Common myeloid progenitor, CD34-positive (primary cell): ENCODE measurements at regions not wholly inside any gene's neighbourhood (a gene's known extent, or its start where the extent isn't known, plus 50 kb on each side); places are given as distances from the start of the nearest gene placed in this dataset.

Experiments used
- CTCF ChIA-PET: fragments of 350-600 bp; sonication (Branson Sonifier 250); formaldehyde crosslinking; loops from one replicate; lab custom pipeline; 2021; ENCODE audit warnings: antibody characterized with exemption; lab: Charles Lee
- POLR2A ChIA-PET: fragments of 350-600 bp; sonication (Branson Sonifier 250); formaldehyde crosslinking; loops from one replicate; lab custom pipeline; 2021; ENCODE audit warnings: antibody characterized with exemption; lab: Charles Lee
- DNase-seq, 3 donors: peaks; one replicate each; pipeline versions ENCODE4 v3.0.0 to v3.0.0-alpha.2; 2013
- H3K27ac ChIP-seq, 2 experiments: 1 replicate in 1 of 2; 2 replicates in 1 of 2; pipeline ENCODE4 v1.7.0; 2013; ENCODE audit warnings: inconsistent platforms in 2 of 2, low read length in 2 of 2, mild to moderate bottlenecking in 2 of 2, low read depth in 1 of 2, moderate library complexity in 1 of 2; ENCODE audit not compliant: severe bottlenecking in 2 of 2, insufficient read depth in 1 of 2, poor library complexity in 1 of 2
- H3K27me3 ChIP-seq, 5 experiments: replicated peaks in 2 of 5; 1 replicate in 3 of 5; 2 replicates in 2 of 5; pipeline versions ENCODE4 v1.6.1 to v1.7.0; 2013; ENCODE audit warnings: low read length in 4 of 5, mild to moderate bottlenecking in 2 of 5, moderate library complexity in 2 of 5, inconsistent platforms in 1 of 5; ENCODE audit not compliant: insufficient read depth in 5 of 5, control insufficient read depth in 4 of 5
- H3K36me3 ChIP-seq, 4 experiments: 1 replicate in 2 of 4; 2 replicates in 2 of 4; pipeline versions ENCODE4 v1.6.1 to v1.7.0; 2013; ENCODE audit warnings: low read length in 3 of 4, control low read depth in 1 of 4, mild to moderate bottlenecking in 1 of 4; ENCODE audit not compliant: control insufficient read depth in 4 of 4, insufficient read depth in 4 of 4
- H3K4me1 ChIP-seq, 4 experiments: 1 replicate in 3 of 4; 2 replicates in 1 of 4; pipeline versions ENCODE4 v1.6.1 to v1.7.1; 2013; ENCODE audit warnings: low read length in 3 of 4, mild to moderate bottlenecking in 3 of 4, control low read depth in 1 of 4, inconsistent platforms in 1 of 4, moderate library complexity in 1 of 4; ENCODE audit not compliant: control insufficient read depth in 4 of 4, insufficient read depth in 4 of 4; ENCODE audit errors: control extremely low read depth in 1 of 4
- H3K4me3 ChIP-seq, 7 experiments: 1 replicate in 4 of 7; 2 replicates in 3 of 7; pipeline versions ENCODE4 v1.5.1 to v1.7.0; 2013; ENCODE audit warnings: mild to moderate bottlenecking in 7 of 7, low read length in 6 of 7, moderate library complexity in 6 of 7, inconsistent platforms in 2 of 7, low read depth in 2 of 7, control low read depth in 1 of 7; ENCODE audit not compliant: insufficient read depth in 4 of 7, control insufficient read depth in 1 of 7; ENCODE audit errors: extremely low read depth in 1 of 7
- H3K9me3 ChIP-seq, 5 experiments: 1 replicate in 4 of 5; 2 replicates in 1 of 5; pipeline versions ENCODE4 v1.6.1 to v1.7.1; 2013; ENCODE audit warnings: low read length in 4 of 5, mild to moderate bottlenecking in 2 of 5, inconsistent platforms in 1 of 5, low read depth in 1 of 5, moderate library complexity in 1 of 5; ENCODE audit not compliant: control insufficient read depth in 4 of 5, insufficient read depth in 2 of 5; ENCODE audit errors: control extremely low read depth in 1 of 5
- WGBS: methylation state at CpG from one replicate; pipeline ENCODE4 v1.1.5; 2013; ENCODE audit not compliant: insufficient coverage; 5-methylcytosine and 5-hydroxymethylcytosine counted together

DNA sequence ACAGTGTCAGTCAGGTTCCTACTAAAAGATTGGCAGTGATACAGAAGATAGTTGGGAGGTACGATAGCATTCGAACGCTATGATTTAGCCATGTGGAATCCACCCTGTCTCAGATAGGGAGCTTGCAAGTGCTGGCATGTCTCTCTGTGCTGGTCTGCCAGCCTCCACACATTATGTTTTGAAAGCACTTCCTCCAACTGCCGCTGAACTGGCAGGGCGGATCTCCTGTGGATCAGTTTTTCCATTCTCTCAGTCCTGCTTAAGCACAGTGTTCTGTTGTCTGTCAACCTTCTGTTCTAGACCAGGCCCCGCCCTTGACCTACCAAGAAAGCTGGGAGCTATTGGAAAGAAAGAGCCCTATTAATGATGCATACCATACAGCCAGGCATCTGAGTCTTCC, 65.5 kb upstream of the PALMD start:
- H3K9me3 ChIP-seq: no peaks in the 10 kb centered on the region
- ChIA-PET POLR2A (no interaction called here), CTCF (no interaction called here)
- no peak overlapping the region for H3K27ac ChIP-seq
- peaks cover 0 to 1% (median 0%) of the 10 kb centered on the region in 5 experiments for H3K27me3 ChIP-seq
- DNase-seq: no peak
- H3K4me3 ChIP-seq: no peak overlapping the region
- no peaks in the 10 kb centered on the region for H3K36me3 ChIP-seq
- 94% methylated on average over 6 of the region's 6 CpGs for WGBS
- no peaks in the 10 kb centered on the region for H3K4me1 ChIP-seq

DNA sequence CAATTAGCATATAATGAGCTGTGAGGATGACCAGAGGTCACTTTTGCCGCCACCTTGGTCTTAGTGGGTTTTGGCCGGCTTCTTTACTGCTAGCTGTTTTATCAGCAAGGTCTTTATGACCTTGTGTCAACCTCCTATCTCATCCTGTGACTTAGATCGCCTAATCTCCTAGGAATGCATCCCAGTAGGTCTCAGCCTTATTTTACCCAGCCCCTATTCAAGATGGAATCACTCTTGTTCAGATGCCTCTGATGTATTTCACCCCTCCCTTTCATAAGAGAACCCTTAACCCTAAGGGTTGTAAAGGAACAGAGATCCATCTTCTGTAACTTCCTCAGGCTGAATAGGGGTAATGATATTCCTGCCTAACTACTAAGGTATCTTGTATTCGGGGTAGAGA, 58.9 kb upstream of the PALMD start:
- Histone ChIP-seq H3K4me1 (no peaks in the 10 kb centered on the region), H3K36me3 (no peaks in the 10 kb centered on the region), H3K27ac (no peak overlapping the region), H3K4me3 (no peak overlapping the region), H3K27me3 (no peaks in the 10 kb centered on the region), H3K9me3 (no peaks in the 10 kb centered on the region)
- 79% methylated on average over 4 of the region's 4 CpGs for WGBS
- POLR2A ChIA-PET: no interaction called here
- no peak for DNase-seq
- CTCF ChIA-PET: no interaction called here

DNA sequence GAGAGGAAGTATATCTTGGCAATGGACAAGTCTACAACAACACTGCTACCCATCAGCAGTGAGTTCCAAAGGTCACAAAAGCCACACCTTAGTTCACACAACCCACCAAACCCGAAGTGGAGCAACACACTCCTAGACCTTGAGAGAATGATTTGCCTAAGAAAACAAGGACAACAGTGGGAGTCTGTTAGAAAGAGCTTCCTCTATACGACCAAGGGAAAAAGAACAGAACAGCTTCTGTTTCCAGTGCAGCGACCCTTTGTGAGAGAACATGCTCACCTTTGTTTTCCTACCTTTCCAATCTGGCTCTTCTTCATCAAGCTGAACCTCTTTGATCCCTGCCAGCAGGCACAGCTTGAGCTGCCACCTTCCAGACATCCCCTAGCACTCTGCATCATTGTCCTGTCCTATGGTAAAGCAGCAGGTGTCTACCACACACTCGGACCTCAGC, 56.7 kb upstream of the PALMD start:
- WGBS: 83% methylated on average over 3 of the region's 4 CpGs
- H3K27ac ChIP-seq: no peak overlapping the region
- H3K9me3 ChIP-seq: no peaks in the 10 kb centered on the region
- no peaks in the 10 kb centered on the region for H3K4me1 ChIP-seq
- DNase-seq: no peak
- no peaks in the 10 kb centered on the region for H3K27me3 ChIP-seq
- CTCF ChIA-PET: no interaction called here
- H3K4me3 ChIP-seq: no peak overlapping the region
- POLR2A ChIA-PET: no interaction called here
- no peaks in the 10 kb centered on the region for H3K36me3 ChIP-seq

GRCh38 chr1:99590578-99591209, 55.2 kb upstream of the PALMD start:
- ChIA-PET POLR2A (no interaction called here), CTCF (no interaction called here)
- Histone ChIP-seq H3K27ac (no peak overlapping the region), H3K27me3 (no peaks in the 10 kb centered on the region), H3K4me3 (no peak overlapping the region), H3K4me1 (no peaks in the 10 kb centered on the region), H3K9me3 (no peaks in the 10 kb centered on the region), H3K36me3 (no peaks in the 10 kb centered on the region)
- 86% methylated on average over 4 of the region's 4 CpGs for whole genome bisulfite sequencing
- no peak for DNase-seq

DNA sequence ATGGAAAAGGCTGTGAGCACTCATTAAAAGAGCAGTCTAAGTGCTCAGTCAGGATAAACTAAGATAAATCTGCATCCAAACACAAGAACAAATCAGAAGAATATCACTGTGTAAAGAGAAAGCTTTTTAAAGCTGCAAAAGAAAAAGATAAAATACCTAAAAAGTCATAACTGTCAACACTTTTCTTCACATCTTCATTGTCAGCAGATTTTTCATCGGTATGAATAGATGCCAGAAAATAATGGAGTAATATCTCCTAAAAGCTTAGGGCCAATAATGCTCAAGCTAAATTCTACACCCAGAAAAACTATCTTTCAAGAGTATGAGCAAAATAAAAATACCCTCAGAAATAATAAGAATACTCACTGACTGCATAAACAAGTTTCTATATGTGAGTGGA, 54.0 kb upstream of the PALMD start:
- no peak overlapping the region for H3K27ac ChIP-seq
- no peaks in the 10 kb centered on the region for H3K36me3 ChIP-seq
- no peaks in the 10 kb centered on the region for H3K9me3 ChIP-seq
- H3K27me3 ChIP-seq: no peaks in the 10 kb centered on the region
- whole genome bisulfite sequencing: no CpG with 5 or more reads among the region's 1 CpG
- POLR2A ChIA-PET: no interaction called here
- no peak overlapping the region for H3K4me3 ChIP-seq
- CTCF ChIA-PET: no interaction called here
- DNase-seq: no peak
- no peaks in the 10 kb centered on the region for H3K4me1 ChIP-seq

DNA sequence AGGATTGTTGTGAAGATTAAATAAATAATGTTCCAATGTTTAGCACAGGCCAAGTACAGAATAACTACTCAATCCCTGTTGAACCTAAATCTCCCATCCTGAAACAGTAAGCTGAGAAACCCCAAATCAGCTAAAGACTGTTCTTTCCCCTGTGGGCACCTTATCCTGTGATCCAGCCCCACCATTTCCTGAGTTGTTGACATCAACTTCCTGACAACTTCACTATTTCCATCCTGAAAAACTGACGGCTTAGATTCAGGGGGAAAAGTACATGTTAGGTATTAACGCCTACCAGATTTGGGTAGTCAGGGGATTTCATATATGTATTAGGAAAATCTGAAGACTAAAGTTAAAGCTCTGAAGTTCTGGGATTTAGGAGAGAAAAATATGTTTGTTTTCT, 51.7 kb upstream of the PALMD start:
- no peak overlapping the region for H3K4me3 ChIP-seq
- no peaks in the 10 kb centered on the region for H3K27me3 ChIP-seq
- WGBS: no CpG with 5 or more reads among the region's 2 CpGs
- no peak for DNase-seq
- ChIA-PET CTCF (interaction anchor here (1.3 kb wide), 1 partner anchor 9 kb away, joined by 3 read pairs; no protein-coding TSS in a partner anchor), POLR2A (no interaction called here)
- H3K4me1 ChIP-seq: no peaks in the 10 kb centered on the region
- H3K27ac ChIP-seq: no peak overlapping the region
- no peaks in the 10 kb centered on the region for H3K9me3 ChIP-seq
- H3K36me3 ChIP-seq: no peaks in the 10 kb centered on the region

DNA sequence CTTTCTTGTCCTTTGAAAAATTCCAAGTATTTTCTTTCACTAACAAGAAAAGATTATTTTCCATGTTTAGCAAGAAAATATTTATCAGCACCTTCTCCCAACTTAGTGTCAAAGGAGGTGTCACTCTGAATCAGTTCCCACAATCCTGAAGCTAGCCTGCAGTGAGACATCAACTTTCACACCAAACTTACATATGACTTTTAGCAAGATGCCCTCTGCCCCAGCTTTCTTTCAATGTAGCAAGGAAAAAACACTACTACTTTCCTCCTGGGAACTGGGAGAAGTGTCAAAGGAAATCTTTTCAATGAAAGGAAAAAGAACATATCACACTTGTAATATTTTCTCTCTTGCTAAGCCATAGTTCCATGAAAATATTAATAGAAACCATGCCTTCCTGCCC, 50.9 kb upstream of the PALMD start:
- no peak for DNase-seq
- ChIA-PET CTCF (interaction anchor here (1.3 kb wide), 1 partner anchor 10 kb away, joined by 3 read pairs; no protein-coding TSS in a partner anchor), POLR2A (no interaction called here)
- no peaks in the 10 kb centered on the region for H3K9me3 ChIP-seq
- no peaks in the 10 kb centered on the region for H3K4me1 ChIP-seq
- no peaks in the 10 kb centered on the region for H3K36me3 ChIP-seq
- no peak overlapping the region for H3K27ac ChIP-seq
- H3K27me3 ChIP-seq: no peaks in the 10 kb centered on the region
- H3K4me3 ChIP-seq: no peak overlapping the region
